RWPE1 (cell line): ENCODE measurements at regions not wholly inside any gene's neighbourhood (a gene's known extent, or its start where the extent isn't known, plus 50 kb on each side); places are given as distances from the start of the nearest gene placed in this dataset.
"Not testable (repeated sequence)": the region's sequence is repeated elsewhere in the genome, so short reads cannot be mapped to it uniquely, and the experiment has no call there.

ENCODE experiments used
- CTCF ChIA-PET: fragments of 350-600 bp; sonication (Branson Sonifier 250); formaldehyde crosslinking; extraction: SDS; loops from one replicate; lab custom pipeline; 2021; lab: Yijun Ruan, JAX
- POLR2A ChIA-PET: fragments of 400-600 bp; formaldehyde crosslinking; extraction: SDS; loops from one replicate; lab custom pipeline; 2020; ENCODE audit warnings: antibody characterized with exemption; ENCODE audit not compliant: low non-redundant PET; lab: Yijun Ruan, JAX
- DNase-seq: peaks from one replicate; pipeline ENCODE4 v3.0.0; 2012; ENCODE audit warnings: low spot score
- H3K27ac ChIP-seq: fragments of 450-650 bp; 2 replicates; pipeline ENCODE4 v1.5.1; 2017
- TF ChIP-seq, protein P1 (sequence below): fragments of 450-650 bp; conservative IDR thresholded peaks from 2 replicates; pipeline ENCODE4 v1.5.1; 2017; ENCODE audit warnings: low read depth, mild to moderate bottlenecking

GRCh38 chr2:19176172-19176852, 182.1 kb downstream of the OSR1 start:
- TF ChIP-seq, protein P1, sequence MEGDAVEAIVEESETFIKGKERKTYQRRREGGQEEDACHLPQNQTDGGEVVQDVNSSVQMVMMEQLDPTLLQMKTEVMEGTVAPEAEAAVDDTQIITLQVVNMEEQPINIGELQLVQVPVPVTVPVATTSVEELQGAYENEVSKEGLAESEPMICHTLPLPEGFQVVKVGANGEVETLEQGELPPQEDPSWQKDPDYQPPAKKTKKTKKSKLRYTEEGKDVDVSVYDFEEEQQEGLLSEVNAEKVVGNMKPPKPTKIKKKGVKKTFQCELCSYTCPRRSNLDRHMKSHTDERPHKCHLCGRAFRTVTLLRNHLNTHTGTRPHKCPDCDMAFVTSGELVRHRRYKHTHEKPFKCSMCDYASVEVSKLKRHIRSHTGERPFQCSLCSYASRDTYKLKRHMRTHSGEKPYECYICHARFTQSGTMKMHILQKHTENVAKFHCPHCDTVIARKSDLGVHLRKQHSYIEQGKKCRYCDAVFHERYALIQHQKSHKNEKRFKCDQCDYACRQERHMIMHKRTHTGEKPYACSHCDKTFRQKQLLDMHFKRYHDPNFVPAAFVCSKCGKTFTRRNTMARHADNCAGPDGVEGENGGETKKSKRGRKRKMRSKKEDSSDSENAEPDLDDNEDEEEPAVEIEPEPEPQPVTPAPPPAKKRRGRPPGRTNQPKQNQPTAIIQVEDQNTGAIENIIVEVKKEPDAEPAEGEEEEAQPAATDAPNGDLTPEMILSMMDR = no peak
- H3K27ac ChIP-seq = no peak overlapping the region
- CTCF ChIA-PET = interaction anchor here (0.8 kb wide), 1 partner anchor 17 kb away, joined by 4 read pairs; no protein-coding TSS in a partner anchor
- POLR2A ChIA-PET = no interaction called here
- DNase-seq = no peak

DNA sequence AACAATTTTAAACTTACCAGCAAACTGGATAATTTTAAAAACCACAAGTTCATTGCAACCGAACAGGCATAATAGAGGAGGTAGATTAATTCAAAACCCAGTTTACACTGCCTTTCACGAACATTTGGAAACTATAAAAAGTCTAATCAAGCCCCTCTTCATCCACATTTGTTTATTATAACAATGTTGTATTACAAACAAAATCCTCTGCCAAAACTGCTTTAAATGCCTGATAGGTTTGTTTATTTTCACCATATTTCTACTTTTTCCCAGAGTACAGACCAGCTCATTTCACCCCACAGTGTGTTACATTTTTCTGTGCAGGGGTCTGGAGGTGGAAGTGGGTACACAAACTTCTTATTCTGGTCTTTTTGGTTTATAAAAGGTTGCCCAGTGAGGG, 184.2 kb downstream of the OSR1 start:
- H3K27ac ChIP-seq = no peak overlapping the region
- TF ChIP-seq, protein P1 = no peak
- CTCF ChIA-PET = no interaction called here
- no peak for DNase-seq
- POLR2A ChIA-PET = no interaction called here

DNA sequence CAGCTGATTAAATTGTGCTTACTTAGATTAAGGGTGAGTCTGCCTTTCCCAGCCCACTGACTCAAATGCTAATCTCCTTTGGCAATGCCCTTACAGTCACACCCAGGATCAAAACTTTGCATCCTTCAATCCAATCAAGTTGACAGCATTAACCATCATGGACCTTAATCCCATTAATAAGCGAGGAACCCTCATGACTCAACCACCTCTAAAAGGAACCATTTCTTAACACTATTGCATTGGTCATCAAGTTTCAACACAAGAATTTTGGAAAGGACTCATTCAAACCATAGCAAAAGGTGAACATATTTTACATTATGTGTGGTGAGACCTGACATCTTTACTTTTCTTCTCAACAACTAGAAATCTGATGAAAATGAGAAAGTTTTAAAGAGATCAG, 187.0 kb downstream of the OSR1 start:
- ChIA-PET CTCF (interaction anchor here (0.7 kb wide), 1 partner anchor 993 kb away, joined by 3 read pairs; no protein-coding TSS in a partner anchor), POLR2A (no interaction called here)
- TF ChIP-seq, protein P1 = no peak
- no peak overlapping the region for H3K27ac ChIP-seq
- no peak for DNase-seq

DNA sequence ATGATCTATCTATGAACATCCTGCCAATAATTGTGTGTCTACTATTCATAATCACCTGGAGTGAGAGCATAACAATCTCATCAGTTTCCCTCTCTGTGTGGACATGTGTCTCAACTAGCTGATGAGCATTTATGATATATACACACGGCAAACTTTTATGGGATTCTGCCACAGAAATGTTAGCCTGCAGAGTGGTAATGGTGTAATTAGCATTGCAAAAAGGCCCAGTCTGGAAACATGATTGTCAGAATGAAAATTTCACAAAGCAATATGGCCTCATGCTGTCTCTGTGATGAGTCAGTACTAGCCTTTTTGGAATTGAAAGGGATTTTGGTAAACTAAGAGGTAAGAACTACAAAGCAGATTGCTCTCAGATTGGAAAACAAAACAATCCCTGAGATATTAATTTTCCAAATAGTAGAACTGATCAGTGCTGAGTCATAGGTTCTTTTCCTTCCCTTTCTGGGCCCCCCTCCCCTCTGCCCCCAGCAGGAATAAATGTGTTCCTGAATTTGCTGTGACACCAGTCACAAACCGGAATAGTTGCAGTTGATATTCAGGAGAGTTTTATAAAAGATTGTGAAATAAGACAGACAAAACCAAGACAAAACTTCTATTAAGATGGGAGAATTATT, 189.2 kb downstream of the OSR1 start:
- CTCF ChIA-PET = interaction anchor here (0.7 kb wide), 1 partner anchor 9 kb away, joined by 3 read pairs; no protein-coding TSS in a partner anchor
- POLR2A ChIA-PET = no interaction called here
- H3K27ac ChIP-seq = no peak overlapping the region

DNA sequence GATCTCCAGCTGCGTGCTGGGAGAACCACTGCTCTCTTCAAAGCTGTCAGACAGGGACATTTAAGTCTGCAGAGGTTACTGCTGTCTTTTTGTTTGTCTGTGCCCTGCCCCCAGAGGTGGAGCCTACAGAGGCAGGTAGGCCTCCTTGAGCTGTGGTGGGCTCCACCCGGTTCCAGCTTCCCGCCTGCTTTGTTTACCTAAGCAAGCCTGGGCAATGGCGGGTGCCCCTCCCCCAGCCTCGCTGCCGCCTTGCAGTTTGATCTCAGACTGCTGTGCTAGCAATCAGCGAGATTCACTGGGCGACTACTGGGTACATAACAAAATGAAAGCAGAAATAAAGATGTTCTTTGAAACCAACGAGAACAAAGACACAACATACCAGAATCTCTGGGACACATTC, 194.3 kb downstream of the OSR1 start:
- DNase-seq, POLR2A ChIA-PET, H3K27ac ChIP-seq, CTCF ChIA-PET: not testable (repeated sequence)

More for the DNA sequence above, 189.2 kb downstream of the OSR1 start:
- no peak for DNase-seq
- TF ChIP-seq, protein P1 = no peak

- CTCF ChIA-PET = no interaction called here
- TF ChIP-seq, protein P1 = no peak
- POLR2A ChIA-PET = no interaction called here
- no peak for DNase-seq
- no peak overlapping the region for H3K27ac ChIP-seq
Measured at GRCh38 chr2:19158896-19159295, 199.5 kb downstream of the OSR1 start.

DNA sequence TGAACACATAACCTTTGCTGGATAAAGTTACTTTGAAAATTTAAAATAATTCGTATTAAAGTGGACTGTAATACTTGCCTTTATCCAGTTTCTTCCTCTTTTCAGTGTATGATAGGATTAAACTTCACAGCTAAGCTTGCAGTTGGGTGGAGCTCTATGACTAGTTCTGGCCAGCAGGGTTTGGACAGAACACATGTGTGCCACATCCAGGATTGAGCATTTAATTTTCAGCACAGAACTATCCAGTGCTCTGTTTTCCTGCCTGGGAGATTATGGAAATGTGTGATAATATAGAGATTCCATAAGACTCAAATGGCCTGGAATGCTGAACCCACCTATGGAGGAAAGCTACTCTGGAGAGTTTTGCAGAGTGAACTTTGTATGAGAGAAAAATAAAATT, 200.2 kb downstream of the OSR1 start:
- TF ChIP-seq, protein P1 = no peak
- no peak overlapping the region for H3K27ac ChIP-seq
- no peak for DNase-seq
- ChIA-PET CTCF (no interaction called here), POLR2A (no interaction called here)
